ENCODE measurements at regions not wholly inside any gene's neighbourhood (a gene's known extent, or its start where the extent isn't known, plus 50 kb on each side); places are given as distances from the start of the nearest gene placed in this dataset.

GRCh38 chr10:2611603-2612002, 455.7 kb upstream of the PFKP start:
- Histone ChIP-seq H3K18ac (ENCODE audit: insufficient read length, low read depth, low read length) (no peak overlapping the region), H2BK20ac (ENCODE audit: low read depth, low read length, poor library complexity, severe bottlenecking) (no peak overlapping the region), H3T11ph (ENCODE audit: low read length) (no peak overlapping the region), H3K4ac (ENCODE audit: low read depth, low read length) (no peak overlapping the region), H3K23me2 (ENCODE audit: insufficient read length, low read depth, low read length, poor library complexity, severe bottlenecking) (no peaks in the 10 kb centered on the region), H2AK5ac (ENCODE audit: insufficient read length, low read length) (no peak overlapping the region), H3K27me3 (ENCODE audit: insufficient read depth, low read length) (no peaks in the 10 kb centered on the region), H2BK15ac (ENCODE audit: low read depth, low read length) (0 out of 2 replicates have a peak overlapping the region, but pooled peaks have one; percentile 24), H3K9me3 (ENCODE audit: control insufficient read depth, low read depth, low read length) (peaks cover 3% of the 10 kb centered on the region), H2AFZ (ENCODE audit: low read length) (no peak overlapping the region), H4K8ac (replicated peaks; ENCODE audit: insufficient read length, low read depth, low read length) (no peak overlapping the region), H3K4me2 (ENCODE audit: insufficient read depth, insufficient read length, low read length) (no peak overlapping the region), H2BK120ac (ENCODE audit: low read depth, low read length, poor library complexity, severe bottlenecking) (no peak overlapping the region), H4K5ac (ENCODE audit: insufficient read length, low read depth, low read length) (no peak overlapping the region), H3K79me1 (ENCODE audit: insufficient read depth, low read depth, low read length, poor library complexity, severe bottlenecking) (no peaks in the 10 kb centered on the region), H3K14ac (ENCODE audit: insufficient read depth, low read length) (no peak overlapping the region), H4K91ac (ENCODE audit: insufficient read length, low read depth, low read length) (no peak overlapping the region), H3K27ac (ENCODE audit: insufficient read length, low read depth, low read length) (no peak overlapping the region), H2BK12ac (ENCODE audit: insufficient read length, low read depth, low read length) (no peak overlapping the region), H3K79me2 (ENCODE audit: insufficient read depth, low read length) (no peaks in the 10 kb centered on the region), H3K9ac (ENCODE audit: extremely low read depth, insufficient read length, low read length) (no peak overlapping the region), H4K20me1 (ENCODE audit: control insufficient read depth, insufficient read depth, insufficient read length) (no peaks in the 10 kb centered on the region), H2BK5ac (ENCODE audit: insufficient read length, low read length) (no peak overlapping the region), H3K23ac (ENCODE audit: insufficient read length, low read depth, low read length) (no peak overlapping the region), H3K4me1 (ENCODE audit: insufficient read depth, low read length) (no peaks in the 10 kb centered on the region; the same call in 1 of the 2 replicates), H3K56ac (ENCODE audit: insufficient read length, low read depth, low read length) (no peak overlapping the region)
- Mint-ChIP-seq H3K36me3 (ENCODE audit: insufficient read depth in 1 of 3, low read depth in 3 of 3) (peaks cover 0 to 6% (median 2%) of the 10 kb centered on the region in 3 experiments; a peak in 2 of 7 replicates), H3K27ac (no peak overlapping the region), H3K27me3 (ENCODE audit: low read depth) (no peaks in the 10 kb centered on the region), H3K4me3 (no peak overlapping the region), H3K4me1 (peaks cover 14 to 20% of the 10 kb centered on the region in 2 experiments), H3K9me3 (peaks cover 0 to 4% of the 10 kb centered on the region in 2 experiments; a peak in 3 of 5 replicates)
- no peak for DNase-seq
- 100% methylated on average over 2 of the region's 4 CpGs for WGBS (ENCODE audit: extremely low coverage, insufficient read length, low lambda C conversion rate)
- TF ChIP-seq, protein P1, sequence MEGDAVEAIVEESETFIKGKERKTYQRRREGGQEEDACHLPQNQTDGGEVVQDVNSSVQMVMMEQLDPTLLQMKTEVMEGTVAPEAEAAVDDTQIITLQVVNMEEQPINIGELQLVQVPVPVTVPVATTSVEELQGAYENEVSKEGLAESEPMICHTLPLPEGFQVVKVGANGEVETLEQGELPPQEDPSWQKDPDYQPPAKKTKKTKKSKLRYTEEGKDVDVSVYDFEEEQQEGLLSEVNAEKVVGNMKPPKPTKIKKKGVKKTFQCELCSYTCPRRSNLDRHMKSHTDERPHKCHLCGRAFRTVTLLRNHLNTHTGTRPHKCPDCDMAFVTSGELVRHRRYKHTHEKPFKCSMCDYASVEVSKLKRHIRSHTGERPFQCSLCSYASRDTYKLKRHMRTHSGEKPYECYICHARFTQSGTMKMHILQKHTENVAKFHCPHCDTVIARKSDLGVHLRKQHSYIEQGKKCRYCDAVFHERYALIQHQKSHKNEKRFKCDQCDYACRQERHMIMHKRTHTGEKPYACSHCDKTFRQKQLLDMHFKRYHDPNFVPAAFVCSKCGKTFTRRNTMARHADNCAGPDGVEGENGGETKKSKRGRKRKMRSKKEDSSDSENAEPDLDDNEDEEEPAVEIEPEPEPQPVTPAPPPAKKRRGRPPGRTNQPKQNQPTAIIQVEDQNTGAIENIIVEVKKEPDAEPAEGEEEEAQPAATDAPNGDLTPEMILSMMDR (conservative IDR thresholded peaks at IDR 0.05) = no peak
